ENCODE measurements at regions not wholly inside any gene's neighbourhood (a gene's known extent, or its start where the extent isn't known, plus 50 kb on each side); places are given as distances from the start of the nearest gene placed in this dataset.

DNA sequence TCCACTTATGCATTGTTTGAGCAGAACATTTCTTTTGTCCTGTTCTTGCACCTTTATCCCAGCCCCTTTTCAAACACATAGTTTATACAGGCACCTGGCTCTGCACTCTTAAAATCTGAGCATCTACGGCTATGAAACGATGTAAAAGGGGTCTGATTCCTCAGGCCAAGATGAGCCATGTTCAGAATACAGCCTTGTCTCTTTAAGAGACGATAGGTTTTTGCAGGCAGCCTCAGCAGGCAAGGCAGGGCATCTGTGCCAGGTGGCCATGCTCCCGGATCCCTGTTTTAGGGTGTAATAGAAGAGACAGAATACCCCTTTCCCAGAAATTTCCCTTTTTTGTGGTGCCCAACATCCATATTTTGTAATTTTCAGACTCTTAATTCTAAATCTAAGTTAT, 89.1 kb upstream of the NFIB start:
- in situ Hi-C loops (cut with HindIII; ENCODE audit: low sequenced_read_pairs), result no loop called here

DNA sequence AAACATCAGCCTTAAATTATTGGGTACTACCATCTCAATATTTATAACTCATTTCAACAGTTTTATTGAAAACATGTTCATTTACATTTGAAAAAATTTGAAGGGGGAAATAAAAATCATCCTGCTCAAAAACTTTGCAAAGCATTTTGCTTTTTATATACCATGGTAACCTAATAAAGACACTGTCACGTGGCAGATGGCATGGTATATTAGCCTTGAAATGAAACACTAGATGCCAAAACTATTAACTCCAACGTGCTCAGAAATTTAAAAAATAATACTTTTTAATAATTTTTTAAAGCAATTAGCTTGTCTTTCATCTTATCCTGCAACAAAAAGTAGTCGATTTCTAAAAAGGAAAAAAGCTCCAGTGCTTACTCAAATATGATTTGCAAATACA, 88.6 kb upstream of the NFIB start:
- in situ Hi-C loops (cut with HindIII; ENCODE audit: low sequenced_read_pairs), result no loop called here

DNA sequence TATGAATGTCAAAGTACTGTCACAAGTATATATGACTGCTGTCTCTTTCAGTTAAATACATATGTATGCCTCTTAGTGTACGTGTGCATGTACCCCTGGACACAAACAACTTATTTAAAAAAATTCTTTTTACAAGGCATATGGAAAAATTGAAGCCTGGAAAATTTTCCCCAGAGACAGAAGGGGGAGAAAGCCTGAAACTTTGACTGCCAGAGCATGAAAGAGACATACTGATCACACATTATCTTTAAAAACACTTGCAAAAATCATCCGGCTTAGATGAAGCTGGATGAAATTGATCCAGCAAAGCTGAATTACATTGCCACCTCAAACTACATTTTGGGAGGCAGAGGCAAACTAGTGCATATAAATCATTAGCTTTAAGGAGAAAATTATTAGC, 88.0 kb upstream of the NFIB start:
- in situ Hi-C loops (cut with HindIII; ENCODE audit: low sequenced_read_pairs), result no loop called here

DNA sequence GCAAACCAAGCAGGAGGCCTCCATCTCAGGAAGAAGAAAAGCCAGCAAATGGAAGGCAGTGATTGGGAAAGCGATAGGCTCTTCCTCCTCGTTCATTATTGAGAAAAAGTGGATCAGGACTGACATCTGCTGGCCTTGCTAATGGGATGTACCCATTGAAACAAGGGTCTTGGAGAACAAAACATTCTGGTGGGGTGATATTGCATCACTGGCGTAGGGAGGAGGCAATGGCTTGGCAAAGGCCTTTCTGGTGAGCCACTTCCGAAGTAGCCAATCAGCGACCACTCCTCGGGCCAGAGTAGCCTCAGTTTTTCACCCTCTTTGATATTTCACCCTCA, 86.7 kb upstream of the NFIB start:
- in situ Hi-C loops (cut with HindIII; ENCODE audit: low sequenced_read_pairs), result no loop called here

DNA sequence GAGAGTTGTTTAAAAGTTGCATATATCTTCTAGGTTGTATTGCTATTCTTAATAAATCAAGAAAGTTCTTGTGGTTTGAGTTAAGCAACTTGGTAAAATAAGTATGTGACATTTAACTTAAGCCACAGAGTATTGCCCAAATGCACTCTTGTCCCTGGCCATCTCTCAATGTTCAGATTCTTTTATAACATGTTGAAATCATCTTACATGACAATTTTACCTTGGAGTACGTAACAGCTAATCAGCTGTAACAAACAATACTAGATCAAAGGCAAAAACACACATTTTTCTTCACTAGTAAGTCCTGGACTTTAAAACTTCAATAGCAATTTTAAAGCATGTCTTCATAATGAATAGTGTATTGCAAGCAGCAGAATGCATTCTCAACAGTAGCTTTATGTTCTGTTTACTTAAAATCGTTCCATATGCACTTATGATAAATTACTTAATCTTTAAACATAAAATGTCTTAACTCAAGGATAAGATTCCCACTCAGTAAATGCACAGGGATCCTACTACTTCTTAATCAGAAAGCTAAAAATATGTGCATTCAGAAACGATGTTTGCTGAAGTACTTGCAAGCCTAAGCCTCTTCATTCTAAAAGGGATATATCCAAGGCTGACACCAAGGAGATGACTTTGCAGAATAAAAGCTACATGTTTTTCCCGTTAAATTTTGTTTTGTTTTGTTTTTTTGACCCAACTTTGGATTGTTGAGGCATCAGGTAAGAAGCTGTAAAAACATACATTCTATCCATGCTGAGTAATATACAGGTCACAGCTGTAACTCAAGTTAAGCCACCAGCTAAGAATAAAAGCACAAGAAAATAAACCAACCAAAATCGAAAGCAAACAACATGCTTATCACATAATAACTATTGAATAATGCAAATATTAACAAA, 86.1 kb upstream of the NFIB start:
- in situ Hi-C loops (cut with HindIII; ENCODE audit: low sequenced_read_pairs), result no loop called here

DNA sequence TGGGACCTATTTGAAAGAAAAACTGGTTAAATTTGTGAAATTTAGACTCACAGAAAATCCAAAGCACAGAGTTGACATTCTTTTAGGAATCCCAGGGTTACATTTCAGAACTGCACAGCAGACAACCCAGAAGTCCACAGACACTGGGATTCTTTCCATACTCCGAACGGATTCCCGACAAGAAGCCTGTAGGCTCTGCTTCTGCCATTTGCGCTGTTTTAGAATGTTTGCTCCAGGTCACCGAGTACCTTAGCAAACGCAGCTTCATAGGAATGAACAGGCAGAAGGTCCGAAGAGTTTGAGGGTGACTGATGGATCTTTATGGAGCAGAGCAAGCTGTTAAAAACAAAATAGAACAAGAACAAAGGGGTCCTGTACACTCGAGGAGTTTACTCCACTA, 84.5 kb upstream of the NFIB start:
- in situ Hi-C loops (cut with HindIII; ENCODE audit: low sequenced_read_pairs), result no loop called here

DNA sequence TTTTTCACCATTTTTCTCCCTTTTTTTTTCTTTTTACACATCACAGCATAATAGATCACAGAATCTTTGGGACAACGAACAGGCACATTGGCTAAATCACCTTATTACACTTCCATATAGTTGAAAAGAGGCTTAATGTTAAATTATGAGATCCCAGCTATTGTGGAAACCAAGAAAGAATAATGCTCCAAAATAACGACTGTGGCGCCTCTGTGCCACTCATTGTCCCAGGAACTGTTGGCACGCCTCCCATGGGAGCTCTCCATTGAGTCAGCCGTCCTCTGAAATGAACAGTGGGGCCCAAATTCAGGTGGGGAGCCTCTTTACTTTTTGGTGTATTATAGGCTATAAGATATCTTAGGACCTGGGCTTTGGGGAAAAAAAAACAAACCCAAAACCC, 82.2 kb upstream of the NFIB start:
- in situ Hi-C loops (cut with HindIII; ENCODE audit: low sequenced_read_pairs), result no loop called here

DNA sequence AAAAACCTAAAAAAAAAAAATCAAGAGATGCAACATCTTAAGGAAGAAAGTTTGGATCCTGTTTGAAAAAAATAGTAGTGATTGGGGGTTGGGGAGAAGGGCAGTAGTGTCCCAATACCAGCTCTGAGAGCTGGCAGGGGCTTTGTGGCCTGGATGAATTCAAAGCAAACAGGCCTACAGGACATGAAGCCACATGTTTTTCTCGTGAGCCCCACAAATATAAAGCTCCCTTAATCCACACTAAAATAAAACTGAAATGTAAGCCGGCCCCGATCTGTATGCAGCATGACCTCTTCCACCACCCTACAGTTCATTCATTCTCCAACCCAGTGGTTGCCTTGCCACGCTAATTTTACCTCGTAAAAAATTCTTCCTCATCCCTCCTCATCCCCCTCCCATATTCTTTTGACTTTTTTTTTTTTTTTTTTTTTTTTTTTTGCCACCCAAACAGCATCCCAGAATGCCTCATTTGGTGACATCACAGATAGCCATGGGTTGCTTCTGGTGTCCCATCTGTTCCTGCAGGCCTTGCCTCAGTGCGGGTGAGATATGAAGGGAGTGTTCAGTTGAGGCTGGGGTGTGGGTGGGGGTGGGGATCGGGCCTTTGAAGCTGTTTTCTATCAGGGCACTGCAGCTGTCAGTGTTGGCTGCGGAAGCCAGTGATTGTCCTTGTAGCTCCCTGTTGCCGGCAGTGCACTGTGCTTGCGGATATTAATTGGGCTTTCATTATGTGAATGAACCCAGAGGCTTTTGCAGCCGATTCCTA, 81.6 kb upstream of the NFIB start:
- in situ Hi-C loops (cut with HindIII; ENCODE audit: low sequenced_read_pairs), result no loop called here

DNA sequence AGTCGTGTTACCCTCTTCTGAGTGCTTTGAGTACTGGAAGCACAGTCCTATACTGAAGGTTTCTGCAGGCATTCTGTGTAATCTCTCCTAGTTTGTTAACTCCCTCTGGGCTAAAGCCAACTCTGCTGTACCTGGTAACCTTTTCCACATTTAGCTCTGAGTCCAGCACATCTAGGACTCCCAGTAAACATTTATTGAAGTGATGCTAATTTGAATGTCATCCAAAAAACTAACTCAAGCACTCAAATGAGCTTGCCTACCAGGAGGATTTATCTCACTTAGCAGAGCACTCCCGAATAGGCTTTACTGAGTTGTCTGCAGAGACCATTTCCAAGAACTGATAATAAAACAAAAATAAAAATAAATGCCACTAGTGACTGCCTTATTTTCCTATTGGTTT, 79.5 kb upstream of the NFIB start:
- in situ Hi-C loops (cut with HindIII; ENCODE audit: low sequenced_read_pairs), result no loop called here

DNA sequence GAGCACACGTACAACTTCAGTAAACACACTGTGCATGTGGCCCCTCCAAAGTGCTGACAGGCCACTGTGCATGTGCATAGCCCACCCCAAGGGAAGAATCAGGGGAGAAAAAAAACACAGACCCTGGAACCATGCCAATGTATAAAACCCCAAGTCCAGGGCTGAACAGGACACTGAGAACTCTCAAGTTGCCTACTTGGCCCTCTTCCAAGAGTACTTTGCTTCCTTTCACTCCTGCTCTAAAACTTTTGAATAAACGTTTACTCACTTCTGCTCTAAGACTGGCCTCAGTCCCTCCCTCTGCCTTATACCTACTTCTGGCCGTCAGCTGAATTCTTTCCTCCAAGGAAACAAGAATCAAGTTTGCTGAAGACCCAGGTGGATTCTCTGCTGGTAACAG, 77.7 kb upstream of the NFIB start:
- in situ Hi-C loops (cut with HindIII; ENCODE audit: low sequenced_read_pairs), result no loop called here

DNA sequence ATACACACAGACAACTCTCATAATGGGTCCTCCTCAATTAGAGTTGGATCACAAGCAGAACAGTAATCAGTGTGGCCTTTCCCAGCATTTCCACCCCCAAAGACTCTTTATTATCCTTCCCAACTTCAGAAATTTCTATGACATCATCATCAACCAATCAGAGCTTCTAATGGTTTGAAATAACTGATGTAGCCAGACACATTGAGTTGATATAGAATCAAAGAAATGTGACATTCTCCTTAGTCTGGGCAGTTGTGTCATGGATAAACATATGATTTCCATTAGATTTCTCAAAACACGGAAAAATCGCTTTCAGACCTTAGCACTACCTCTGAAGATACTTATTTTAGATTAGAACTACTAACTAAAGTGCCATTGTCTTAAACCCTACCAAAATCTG, 75.7 kb upstream of the NFIB start:
- in situ Hi-C loops (cut with HindIII; ENCODE audit: low sequenced_read_pairs), result no loop called here

DNA sequence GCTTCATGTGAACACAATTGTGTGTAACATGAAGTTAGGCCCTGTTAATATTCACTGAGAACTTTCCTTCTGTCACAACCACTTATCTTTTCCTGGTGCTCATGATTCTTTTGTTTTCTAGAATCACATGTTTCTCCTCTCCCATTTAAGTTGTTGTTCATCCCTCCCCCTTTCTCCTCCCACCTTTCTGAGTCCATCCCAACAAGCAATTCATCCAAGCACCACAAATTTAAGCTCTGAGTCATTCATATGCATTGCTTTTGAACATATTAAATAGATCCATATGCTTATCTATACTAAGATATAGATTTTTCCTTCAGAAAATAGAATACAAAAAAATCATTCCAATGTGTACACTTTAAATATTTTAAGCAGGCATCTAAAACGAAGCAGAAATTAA, 75.2 kb upstream of the NFIB start:
- in situ Hi-C loops (cut with HindIII; ENCODE audit: low sequenced_read_pairs), result no loop called here

DNA sequence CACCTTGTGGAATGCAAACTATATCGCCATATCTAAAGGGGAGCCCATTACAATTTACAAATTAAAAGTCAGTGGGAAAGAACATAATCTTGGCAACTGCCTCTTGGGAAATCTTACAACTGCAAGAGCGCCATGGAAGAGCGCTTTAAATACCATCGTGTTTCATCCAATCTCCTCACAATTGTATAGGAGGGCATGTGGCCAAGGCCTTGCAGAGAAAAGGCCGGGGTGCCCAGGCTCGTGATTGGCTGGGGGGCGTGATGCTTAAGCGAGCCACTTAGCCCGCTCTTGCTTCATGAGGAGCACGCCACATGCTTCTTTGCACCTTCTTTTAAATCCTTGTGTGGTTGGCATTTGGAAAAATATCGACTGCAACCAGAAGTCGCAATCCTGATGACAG, 69.8 kb upstream of the NFIB start:
- in situ Hi-C loops (cut with HindIII; ENCODE audit: low sequenced_read_pairs), result no loop called here

DNA sequence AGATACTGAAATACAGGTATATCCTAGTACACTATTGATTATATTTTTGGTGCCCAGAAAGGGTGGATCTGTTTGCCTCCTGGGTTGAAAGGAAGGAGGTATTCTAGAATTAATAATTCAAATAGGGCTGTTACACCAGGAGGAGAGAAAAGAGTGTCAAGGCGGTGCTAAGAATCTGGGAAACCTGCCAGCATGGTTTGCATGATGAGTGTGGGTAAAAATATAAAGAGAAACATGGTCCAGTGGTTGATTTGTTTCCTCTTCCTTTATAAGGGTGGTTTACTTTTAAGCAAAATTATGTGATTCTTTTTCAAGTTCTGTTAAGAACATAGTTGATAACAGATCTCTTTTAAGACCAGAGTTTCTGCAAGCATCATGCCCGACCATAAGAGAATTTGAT, 69.4 kb upstream of the NFIB start:
- in situ Hi-C loops (cut with HindIII; ENCODE audit: low sequenced_read_pairs), result no loop called here

DNA sequence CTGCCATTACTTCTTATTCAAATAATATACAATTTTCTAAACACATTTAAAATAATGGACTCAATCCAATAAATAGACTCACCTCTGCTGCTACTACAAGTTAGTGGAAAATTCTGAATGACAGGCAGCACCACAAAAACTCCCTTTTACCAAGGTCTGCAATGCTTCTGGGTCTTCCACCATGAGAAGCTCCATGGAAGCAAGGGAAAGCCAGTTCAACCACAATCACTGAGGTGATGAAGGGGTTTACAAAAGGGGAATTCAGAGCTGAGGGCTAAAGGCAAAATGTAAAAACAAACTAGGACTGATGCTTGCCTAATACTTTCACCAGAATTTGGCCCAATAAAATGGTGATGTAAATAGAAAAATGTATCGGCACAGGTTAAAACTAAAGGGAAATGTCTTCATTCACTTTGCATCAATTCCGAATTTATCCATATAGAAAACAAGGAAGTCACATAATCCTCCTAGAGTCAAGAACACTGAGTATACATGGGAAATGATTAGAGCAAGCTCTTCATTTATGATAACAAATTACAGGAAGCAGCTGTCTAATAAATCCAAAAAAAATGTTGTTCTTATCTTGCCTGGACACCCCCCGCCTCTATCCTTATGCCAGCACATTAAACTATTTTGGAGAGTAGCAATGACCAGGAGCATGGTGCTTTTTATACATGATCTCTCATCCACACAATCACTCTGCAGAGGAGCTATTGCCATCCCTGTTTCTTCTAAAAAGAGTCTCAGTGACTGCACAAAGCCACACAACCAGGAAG, 66.3 kb upstream of the NFIB start:
- in situ Hi-C loops (cut with HindIII; ENCODE audit: low sequenced_read_pairs), result no loop called here

DNA sequence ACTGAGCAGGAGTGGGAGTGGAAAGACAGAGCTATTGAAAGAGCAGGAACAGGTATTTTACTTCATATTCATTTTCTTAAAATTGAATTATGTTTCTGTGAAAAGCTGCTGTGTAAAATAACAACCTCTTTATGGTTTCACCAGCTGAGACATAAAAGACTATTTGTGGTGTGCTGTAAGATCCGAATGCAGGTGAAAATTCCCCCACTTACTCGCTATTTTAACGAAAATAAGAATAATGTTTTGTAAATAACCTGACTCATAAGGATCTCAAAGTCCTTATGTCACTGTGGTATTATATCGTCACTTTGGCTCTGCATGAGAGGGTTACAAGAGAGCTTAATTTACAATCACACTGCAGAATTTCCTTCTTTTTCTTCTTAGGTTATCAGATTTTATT, 65.3 kb upstream of the NFIB start:
- in situ Hi-C loops (cut with HindIII; ENCODE audit: low sequenced_read_pairs), result no loop called here

DNA sequence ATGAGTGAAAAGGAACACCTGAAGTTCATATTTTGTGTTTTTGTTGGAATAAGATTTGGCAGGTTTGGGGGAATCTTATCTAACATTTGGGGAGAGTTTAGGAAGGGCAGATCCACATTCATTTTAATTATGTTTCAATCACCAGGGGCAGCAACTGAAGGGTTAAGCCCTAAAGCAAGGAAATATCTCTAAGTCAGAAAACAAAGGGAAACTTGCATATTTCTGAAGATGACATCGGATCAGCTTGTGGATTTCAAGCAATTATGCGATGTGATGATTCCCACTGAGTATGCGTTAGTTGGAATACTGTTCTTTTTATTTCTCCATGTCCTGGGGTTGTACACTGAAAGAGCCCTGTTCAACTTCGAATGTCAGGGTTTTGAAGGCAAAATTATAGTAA, 59.8 kb upstream of the NFIB start:
- in situ Hi-C loops (cut with HindIII; ENCODE audit: low sequenced_read_pairs), result no loop called here

DNA sequence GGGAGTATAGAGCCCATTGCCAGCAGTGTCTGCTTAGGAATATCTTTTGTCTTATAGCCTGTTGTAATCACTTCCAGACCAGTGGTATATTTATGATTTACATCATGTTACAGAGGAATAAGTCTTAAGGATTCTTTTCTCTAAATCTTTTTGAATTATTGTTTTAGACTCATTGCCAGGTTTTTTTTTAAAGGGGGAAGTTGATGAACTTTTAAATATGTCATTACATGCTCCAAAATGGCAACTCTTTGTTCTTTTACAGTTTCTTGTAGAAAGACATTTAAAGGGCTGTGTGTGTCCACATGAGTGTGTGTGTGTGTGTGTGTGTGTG, 59.4 kb upstream of the NFIB start:
- in situ Hi-C loops (cut with HindIII; ENCODE audit: low sequenced_read_pairs), result no loop called here

DNA sequence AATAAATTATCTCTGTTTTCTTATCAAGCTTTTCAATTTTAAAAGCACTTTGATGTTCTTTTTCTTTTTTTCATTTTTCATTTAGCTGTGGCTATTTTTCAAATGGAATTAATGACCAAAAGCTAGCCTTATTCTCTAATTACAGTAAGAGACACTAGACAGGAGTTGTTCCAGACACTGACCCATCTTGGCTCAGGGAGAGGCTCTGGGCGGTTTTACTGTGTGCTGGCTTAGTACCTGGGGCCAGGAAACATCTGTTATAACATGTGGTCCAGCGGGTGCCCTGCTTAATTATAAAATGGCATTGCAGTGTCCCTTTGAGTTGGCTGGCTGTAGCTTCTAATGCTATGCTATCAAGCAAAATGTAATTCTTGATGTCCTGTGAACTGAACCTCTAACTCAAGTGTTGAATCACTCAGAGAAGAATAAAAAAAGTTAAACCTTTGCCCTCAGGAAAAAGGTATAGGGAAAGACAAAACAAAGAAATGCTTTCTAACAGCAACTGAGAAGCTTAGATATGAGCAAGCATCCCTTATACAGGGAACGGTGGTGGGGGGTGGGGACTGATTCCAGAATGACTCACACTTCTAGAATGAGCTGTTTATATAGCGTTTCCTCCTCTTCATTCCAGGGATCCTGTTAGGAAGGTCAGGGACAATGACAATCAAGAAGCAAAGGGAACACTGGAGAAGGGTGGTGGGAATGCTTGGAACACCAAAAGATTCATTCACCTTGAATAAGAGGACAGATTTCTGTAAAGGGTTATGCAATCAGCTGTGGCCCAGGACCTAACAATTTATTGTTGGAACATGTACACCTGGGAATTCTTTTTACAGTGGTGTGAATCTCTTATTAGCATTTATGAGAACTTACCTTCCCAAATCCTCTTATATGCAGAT, 58.7 kb upstream of the NFIB start:
- in situ Hi-C loops (cut with HindIII; ENCODE audit: low sequenced_read_pairs), result no loop called here

DNA sequence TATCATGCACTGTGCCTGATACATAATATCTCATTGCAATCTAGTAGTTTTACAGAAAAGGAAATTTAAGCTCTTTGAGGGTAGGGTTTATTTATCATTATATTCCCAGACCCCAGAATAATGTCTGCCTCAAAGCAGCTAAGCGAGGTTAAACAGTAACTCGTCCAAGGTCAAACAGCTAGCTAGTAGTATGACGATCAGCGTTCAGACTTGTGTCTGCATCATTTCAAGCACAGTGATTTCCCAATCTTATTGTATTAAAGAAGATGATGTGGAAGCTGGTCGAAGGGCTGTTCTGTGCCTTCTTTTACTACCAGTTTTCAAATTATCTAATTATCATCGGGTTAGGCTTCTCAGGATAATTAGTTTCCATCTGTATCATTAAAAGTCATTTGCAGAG, 55.1 kb upstream of the NFIB start:
- in situ Hi-C loops (cut with HindIII; ENCODE audit: low sequenced_read_pairs), result no loop called here

DNA sequence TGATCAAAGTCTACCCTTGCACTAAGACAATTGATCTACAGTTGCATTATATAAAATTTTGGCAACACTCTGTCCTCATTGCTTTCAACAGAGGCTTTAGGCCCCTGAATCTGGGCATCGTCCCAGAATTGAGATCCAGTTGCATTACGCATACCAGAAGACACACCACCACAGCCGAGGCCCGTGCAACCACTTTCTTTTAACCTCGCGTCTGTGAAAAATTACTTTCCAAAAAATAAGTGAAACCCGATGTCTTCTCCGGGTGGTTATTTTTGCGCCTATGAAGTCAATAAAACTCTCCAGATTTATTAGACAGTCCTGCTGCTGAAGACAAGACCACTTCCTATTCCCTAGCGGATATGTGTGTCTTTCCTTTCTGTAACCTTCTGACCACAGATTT, 52.1 kb upstream of the NFIB start:
- in situ Hi-C loops (cut with HindIII; ENCODE audit: low sequenced_read_pairs), result no loop called here
